Spleen (tissue), 11 donors: ENCODE measurements at regions not wholly inside any gene's neighbourhood (a gene's known extent, or its start where the extent isn't known, plus 50 kb on each side); places are given as distances from the start of the nearest gene placed in this dataset.
"Not testable (repeated sequence)": the region's sequence is repeated elsewhere in the genome, so short reads cannot be mapped to it uniquely, and the experiment has no call there.

Experiments used
- DNase-seq: peaks from one replicate; pipeline ENCODE4 v3.0.0-alpha.2; 2020
- H3K27ac ChIP-seq, 8 donors: fragments of 200-600 bp; sonication (generic) in 7 of 8; 1 replicate in 4 of 8; 2 replicates in 4 of 8; pipeline versions ENCODE4 v1.5.0 to v1.8.0; 2016 to 2021; ENCODE audit warnings: inconsistent platforms in 4 of 8, mild to moderate bottlenecking in 4 of 8, moderate library complexity in 1 of 8
- H3K27me3 ChIP-seq, 7 donors: fragments of 200-600 bp; sonication (generic) in 6 of 7; replicated peaks in 1 of 7; 1 replicate in 4 of 7; 2 replicates in 3 of 7; pipeline versions ENCODE4 v1.5.0 to v1.8.0; 2016 to 2021; ENCODE audit warnings: inconsistent platforms in 3 of 7, mild to moderate bottlenecking in 1 of 7
- H3K36me3 ChIP-seq, 6 donors: fragments of 200-600 bp; sonication (generic) in 5 of 6; 1 replicate in 4 of 6; 2 replicates in 2 of 6; pipeline versions ENCODE4 v1.5.0 to v1.8.0; 2016 to 2021; ENCODE audit warnings: inconsistent platforms in 2 of 6
- H3K4me1 ChIP-seq, 6 donors: fragments of 200-600 bp; sonication (generic) in 5 of 6; 1 replicate in 3 of 6; 2 replicates in 3 of 6; pipeline versions ENCODE4 v1.5.0 to v1.8.0; 2016 to 2021; ENCODE audit warnings: inconsistent platforms in 3 of 6
- H3K4me3 ChIP-seq, 8 donors: fragments of 200-600 bp; sonication (generic) in 7 of 8; 1 replicate in 4 of 8; 2 replicates in 4 of 8; pipeline versions ENCODE4 v1.5.0 to v1.8.0; 2016 to 2021; ENCODE audit warnings: inconsistent platforms in 4 of 8, mild to moderate bottlenecking in 4 of 8, moderate library complexity in 2 of 8
- H3K9me3 ChIP-seq, 8 donors: fragments of 200-600 bp; sonication (generic) in 7 of 8; 1 replicate in 4 of 8; 2 replicates in 4 of 8; pipeline versions ENCODE4 v1.5.0 to v1.8.0; 2016 to 2021; ENCODE audit warnings: inconsistent platforms in 4 of 8
- POLR2A ChIP-seq, 3 donors: fragments of 450-650 bp; IDR thresholded peaks; one replicate each; pipeline ENCODE4 v1.5.1; 2017; ENCODE audit warnings: antibody characterized with exemption in 3 of 3, mild to moderate bottlenecking in 1 of 3
- POLR2AphosphoS5 ChIP-seq, 3 donors: sonication (generic); formaldehyde crosslinking; IDR thresholded peaks; one replicate each; pipeline ENCODE4 v1.5.1; 2017; ENCODE audit warnings: antibody characterized with exemption in 3 of 3
- WGBS, 5 donors: extraction: QIAGEN DNeasy Blood & Tissue Kit in 3 of 5; methylation state at CpG; one replicate each; pipeline versions ENCODE4 v1.1.5 to v1.1.7; 2013 to 2018; 5-methylcytosine and 5-hydroxymethylcytosine counted together
- intact Hi-C: fragments of 100-400 bp; cut with DNase I; formaldehyde crosslinking; loops from one replicate; pipeline ENCODE4 v1.15.0; 2023; ENCODE audit warnings: low total_unique reads
- TF ChIP-seq, protein P1 (sequence below), 11 experiments: fragments of 200-600 bp in 7 of 11; fragments of 450-650 bp in 4 of 11; sonication (generic) in 4 of 11; IDR thresholded peaks in 8 of 11; conservative IDR thresholded peaks in 3 of 11; 1 replicate in 7 of 11; 2 replicates in 4 of 11; pipeline versions ENCODE4 v1.4.0 to v1.8.0; 2016 to 2021; ENCODE audit warnings: antibody characterized with exemption in 11 of 11, inconsistent platforms in 4 of 11, mild to moderate bottlenecking in 1 of 11
- donor health status: healthy with polysubstance abuse.
- donor health status: DM: no; HTN: no; CAD: no; lungs with moderate emphysema.
- donor health status: DM: no; HTN: no; CAD: no.
- donor health status: Bipolar disorder and iron deficiency.
- donor health status: healthy.
- donor health status: DM: no; HTN: no; CAD: no.
- donor health status: DM: yes; HTN: yes; CAD: no.

DNA sequence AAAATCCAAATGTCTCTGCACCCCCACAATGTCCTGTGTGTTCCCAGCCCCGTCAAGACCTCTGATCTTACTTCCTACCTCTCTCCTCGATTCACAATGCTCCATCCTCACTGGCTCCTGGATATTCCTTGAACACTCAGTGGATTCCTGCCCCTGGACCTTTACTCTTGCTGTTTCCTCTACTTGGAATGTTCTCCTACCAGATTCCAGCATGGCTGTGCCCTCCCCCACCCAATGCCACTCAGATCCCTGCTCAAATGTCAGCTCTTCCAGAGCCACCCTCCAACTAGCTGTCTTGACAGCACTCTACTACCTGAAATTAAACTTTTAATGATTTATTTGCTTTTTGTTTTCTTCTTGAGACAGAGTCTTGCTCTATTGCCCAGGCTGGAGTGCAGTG, 107.4 kb downstream of the KLF5 start:
- Histone ChIP-seq H3K27me3 (no peaks in the 10 kb centered on the region), H3K4me3 (no peak overlapping the region), H3K27ac (no peak overlapping the region), H3K4me1 (no peaks in the 10 kb centered on the region), H3K36me3 (no peaks in the 10 kb centered on the region), H3K9me3 (no peaks in the 10 kb centered on the region)
- DNase-seq: no peak
- intact Hi-C loops: no loop called here
- TF ChIP-seq POLR2A (IDR thresholded peaks at IDR 0.05): no peak
- no peak for TF ChIP-seq POLR2AphosphoS5 (IDR thresholded peaks at IDR 0.05)
- TF ChIP-seq, protein P1, sequence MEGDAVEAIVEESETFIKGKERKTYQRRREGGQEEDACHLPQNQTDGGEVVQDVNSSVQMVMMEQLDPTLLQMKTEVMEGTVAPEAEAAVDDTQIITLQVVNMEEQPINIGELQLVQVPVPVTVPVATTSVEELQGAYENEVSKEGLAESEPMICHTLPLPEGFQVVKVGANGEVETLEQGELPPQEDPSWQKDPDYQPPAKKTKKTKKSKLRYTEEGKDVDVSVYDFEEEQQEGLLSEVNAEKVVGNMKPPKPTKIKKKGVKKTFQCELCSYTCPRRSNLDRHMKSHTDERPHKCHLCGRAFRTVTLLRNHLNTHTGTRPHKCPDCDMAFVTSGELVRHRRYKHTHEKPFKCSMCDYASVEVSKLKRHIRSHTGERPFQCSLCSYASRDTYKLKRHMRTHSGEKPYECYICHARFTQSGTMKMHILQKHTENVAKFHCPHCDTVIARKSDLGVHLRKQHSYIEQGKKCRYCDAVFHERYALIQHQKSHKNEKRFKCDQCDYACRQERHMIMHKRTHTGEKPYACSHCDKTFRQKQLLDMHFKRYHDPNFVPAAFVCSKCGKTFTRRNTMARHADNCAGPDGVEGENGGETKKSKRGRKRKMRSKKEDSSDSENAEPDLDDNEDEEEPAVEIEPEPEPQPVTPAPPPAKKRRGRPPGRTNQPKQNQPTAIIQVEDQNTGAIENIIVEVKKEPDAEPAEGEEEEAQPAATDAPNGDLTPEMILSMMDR (IDR thresholded peaks at IDR 0.05 in 8 of 11, conservative IDR thresholded peaks at IDR 0.05 in 3 of 11): no peak
- 67 to 88% (median 80%) methylated on average over 2 of the region's 2 CpGs for WGBS, 5 donors

DNA sequence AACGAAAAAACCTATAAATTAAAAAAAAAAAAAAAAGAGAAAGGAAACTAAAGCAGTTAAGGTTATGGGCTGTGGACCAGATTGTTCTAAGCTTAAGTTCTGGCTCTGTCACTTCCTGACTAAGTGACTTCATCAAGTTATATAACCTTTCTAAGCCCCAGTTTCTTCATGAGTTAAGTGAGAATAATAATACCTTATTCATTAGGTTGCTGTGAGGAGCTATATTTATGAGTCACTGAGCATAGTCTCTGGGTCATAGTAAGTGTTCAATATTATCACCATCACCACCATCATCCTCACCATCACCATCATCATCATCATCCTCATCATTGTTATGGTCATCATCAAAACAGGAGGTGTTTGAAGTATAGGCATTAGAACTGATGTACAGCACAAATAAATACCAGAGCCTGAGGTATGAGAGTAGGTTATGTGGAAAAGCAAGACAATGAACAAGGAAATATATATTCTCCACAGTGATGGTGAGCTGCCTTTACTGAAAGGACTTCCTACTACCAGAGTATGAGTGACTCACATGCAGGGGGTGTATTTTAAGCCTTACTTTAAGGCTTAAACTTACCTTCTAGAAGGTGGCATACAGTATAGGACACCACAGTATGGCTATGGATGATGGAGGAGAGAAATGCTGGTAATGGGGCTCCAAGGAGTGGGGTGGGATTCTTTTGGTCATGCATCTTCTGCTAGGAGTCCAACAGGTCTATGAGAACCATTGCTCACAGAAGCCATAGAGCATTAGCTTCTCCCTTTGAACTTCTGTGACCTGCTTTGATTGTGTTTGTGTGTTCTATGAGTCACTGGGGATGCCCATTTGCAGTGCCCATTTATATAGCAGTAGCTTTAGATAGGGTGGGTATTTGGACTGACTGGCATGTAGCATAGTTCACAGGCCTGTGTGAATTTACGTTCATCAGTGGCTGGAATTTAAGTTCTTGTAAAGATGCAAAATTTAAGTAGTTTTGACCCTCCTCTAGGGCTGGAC, 104.4 kb downstream of the KLF5 start:
- Histone ChIP-seq H3K9me3 (peaks cover 0 to 14% (median 0%) of the 10 kb centered on the region in 8 donors), H3K27ac (no peak overlapping the region), H3K27me3 (no peaks in the 10 kb centered on the region), H3K4me3 (no peak overlapping the region), H3K4me1 (no peaks in the 10 kb centered on the region), H3K36me3 (no peaks in the 10 kb centered on the region)
- no peak for DNase-seq
- intact Hi-C loops: no loop called here
- WGBS, 5 donors: 60 to 81% (median 74%) methylated on average over 2 of the region's 2 CpGs
- TF ChIP-seq, protein P1 (IDR thresholded peaks at IDR 0.05 in 8 of 11, conservative IDR thresholded peaks at IDR 0.05 in 3 of 11): no peak
- TF ChIP-seq POLR2AphosphoS5 (IDR thresholded peaks at IDR 0.05): no peak

DNA sequence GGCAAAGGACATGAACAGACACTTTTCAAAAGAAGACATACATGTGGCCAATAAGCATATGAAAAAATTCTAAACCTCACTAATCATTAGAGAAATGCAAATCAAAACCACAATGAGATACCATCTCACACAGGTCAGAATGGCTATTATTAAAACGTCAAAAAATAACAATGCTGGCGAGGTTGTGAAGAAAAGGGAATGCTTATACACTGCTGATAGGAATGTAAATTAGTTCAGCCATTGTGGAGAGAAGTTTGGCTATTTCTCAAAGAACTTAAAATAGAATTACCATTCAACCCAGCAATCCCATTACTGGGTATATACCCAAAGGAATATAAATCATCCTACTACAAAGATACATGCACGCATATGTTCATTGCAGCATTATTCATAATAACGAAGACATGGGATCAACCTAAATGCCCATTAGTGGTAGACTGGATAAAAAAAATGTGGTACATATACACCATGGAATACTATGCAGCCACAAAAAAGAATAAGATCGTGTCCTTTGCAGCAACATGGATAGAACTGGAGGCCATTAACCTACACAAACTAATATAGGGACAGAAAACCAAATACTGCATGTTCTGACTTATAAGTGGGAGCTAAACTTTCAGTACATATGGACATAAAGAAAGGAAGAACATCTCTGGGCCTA, 101.7 kb downstream of the KLF5 start:
- 84 to 94% (median 88%) methylated on average over 5 of the region's 5 CpGs for WGBS, 5 donors
- peaks cover 0 to 14% (median 0%) of the 10 kb centered on the region in 8 donors for H3K9me3 ChIP-seq
- DNase-seq, intact Hi-C loops, H3K36me3 ChIP-seq, H3K27me3 ChIP-seq, H3K27ac ChIP-seq, H3K4me1 ChIP-seq, H3K4me3 ChIP-seq: not testable (repeated sequence)

DNA sequence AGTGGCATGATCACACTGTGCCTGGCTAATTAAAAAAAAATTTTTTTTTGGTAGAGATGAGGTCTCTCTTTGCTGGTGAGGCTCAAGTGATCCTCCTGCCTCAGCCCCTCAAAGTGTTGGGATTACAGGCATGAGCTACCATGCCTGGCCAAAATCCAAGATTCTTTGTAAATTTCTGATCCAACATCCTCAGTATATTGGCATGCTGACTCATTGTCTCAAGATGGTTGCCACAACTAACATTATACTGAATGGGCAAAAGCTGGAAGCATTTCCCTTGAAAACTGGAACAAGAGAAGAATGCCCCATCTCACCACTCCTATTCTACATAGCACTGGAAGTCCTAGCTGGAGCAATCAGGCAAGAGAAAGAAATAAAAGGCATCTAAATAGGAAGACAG, 100.0 kb downstream of the KLF5 start:
- Histone ChIP-seq H3K27me3 (no peaks in the 10 kb centered on the region), H3K27ac (no peak overlapping the region), H3K9me3 (peaks cover 0 to 14% (median 0%) of the 10 kb centered on the region in 8 donors), H3K4me3 (no peak overlapping the region), H3K36me3 (no peaks in the 10 kb centered on the region), H3K4me1 (no peaks in the 10 kb centered on the region)
- TF ChIP-seq POLR2AphosphoS5 (IDR thresholded peaks at IDR 0.05): no peak
- no peak for TF ChIP-seq POLR2A (IDR thresholded peaks at IDR 0.05)
- TF ChIP-seq, protein P1 (IDR thresholded peaks at IDR 0.05 in 8 of 11, conservative IDR thresholded peaks at IDR 0.05 in 3 of 11): no peak
- no peak for DNase-seq
- intact Hi-C loops: no loop called here
